Forelimb muscle (tissue), 1 donor: ENCODE measurements at regions not wholly inside any gene's neighbourhood (a gene's known extent, or its start where the extent isn't known, plus 50 kb on each side); places are given as distances from the start of the nearest gene placed in this dataset.
"Not testable (repeated sequence)": the region's sequence is repeated elsewhere in the genome, so short reads cannot be mapped to it uniquely, and the experiment has no call there.

Experiments
- DNase-seq: peaks from one replicate; pipeline ENCODE4 v3.0.0-alpha.2; 2013; ENCODE audit warnings: low read depth

DNA sequence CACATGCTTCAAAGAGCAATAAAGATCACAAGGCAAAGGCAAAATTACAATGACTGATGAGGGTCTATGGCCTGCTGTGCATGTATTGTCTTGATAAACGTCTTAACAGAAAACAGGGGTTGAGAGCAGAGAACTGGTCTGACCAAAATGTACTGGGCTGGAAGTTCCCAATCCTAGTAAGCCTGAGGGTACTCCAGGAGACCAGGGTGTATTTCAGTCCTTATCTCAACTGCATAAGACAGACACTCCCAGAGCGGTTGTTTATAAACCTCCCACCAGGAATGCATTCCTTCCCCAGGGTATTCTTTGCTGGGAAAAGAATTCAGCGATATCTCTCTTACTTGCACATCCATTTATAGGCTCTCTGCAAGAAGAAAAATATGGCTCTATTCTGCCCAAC lies 521.8 kb upstream of the GNPDA2 start:
- DNase-seq: not testable (repeated sequence)

DNA sequence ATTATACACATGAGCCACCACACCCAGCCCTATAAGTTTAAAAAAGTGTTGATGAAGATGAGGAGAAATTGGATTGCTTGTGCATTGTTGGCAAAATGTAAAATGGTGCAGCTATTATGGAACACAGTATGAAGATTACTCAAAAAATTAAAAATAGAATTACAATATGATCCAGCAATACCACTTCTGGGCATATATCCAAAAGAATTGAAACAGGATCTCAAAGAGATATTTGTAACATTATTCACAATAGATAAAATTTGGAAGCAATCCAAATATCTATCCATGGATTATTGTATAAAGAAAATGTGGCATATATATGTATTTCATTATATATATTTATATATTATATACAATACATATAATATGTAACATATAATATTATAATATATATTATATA lies 515.6 kb upstream of the GNPDA2 start:
- DNase-seq: no peak

DNA sequence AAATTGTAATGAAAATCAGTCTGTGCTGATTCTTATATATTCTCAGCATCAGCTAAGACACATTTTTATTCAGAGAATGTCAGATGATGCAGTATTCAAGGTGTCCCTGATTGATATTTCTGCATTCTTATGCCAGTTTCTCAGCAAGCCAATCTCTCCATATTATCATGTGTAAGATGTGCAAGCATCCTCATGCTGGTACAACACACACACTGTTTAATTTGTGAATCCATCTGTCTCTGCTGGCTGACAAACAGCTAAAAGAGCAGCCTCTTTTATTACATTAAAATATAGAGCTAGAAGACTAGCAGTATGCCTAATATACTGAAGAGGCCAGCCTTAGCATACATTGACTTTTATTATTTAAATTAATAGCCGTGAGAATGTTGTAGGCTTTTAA lies 502.9 kb upstream of the GNPDA2 start:
- DNase-seq: no peak

DNA sequence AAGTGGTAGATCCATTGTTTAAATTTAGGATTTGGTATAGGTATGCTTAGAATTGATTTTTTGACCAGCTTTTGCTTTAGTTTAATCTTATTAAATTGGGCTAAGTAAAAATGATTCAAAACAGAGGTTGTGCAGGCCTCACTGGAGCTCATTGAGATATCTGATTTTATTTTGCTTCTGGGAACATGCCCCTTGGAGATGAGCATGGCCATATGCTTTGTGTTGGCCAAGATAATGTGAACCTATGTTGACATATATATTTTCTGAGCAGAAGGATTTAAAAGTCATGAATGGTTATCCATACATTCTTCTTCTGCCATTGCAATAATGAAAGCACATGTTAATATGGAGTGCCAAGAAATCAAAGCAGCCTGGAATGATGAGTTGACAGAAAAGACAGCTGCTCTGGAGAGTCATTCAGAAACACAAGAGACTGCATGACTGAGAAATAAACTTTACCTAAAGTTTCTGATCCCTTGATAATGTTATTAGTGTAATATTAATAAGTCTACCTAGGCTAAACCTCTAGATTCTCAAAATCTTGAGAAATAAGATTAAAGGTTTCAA lies 489.7 kb upstream of the GNPDA2 start:
- DNase-seq: no peak

DNA sequence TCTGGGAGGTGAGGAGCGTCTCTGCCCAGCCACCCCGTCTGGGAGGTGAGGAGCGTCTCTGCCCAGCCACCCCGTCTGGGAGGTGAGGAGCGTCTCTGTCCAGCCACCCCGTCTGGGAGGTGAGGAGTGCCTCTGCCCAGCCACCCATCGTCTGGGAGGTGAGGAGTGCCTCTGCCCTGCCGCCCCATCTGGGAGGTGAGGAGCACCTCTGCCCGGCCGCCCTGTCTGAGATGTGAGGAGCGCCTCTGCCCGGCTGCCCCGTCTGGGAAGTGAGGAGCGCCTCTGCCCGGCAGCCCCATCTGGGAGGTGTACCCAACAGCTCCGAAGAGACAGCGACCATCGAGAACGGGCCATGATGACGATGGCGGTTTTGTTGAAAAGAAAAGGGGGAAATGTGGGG lies 482.1 kb upstream of the GNPDA2 start:
- not testable (repeated sequence) for DNase-seq

DNA sequence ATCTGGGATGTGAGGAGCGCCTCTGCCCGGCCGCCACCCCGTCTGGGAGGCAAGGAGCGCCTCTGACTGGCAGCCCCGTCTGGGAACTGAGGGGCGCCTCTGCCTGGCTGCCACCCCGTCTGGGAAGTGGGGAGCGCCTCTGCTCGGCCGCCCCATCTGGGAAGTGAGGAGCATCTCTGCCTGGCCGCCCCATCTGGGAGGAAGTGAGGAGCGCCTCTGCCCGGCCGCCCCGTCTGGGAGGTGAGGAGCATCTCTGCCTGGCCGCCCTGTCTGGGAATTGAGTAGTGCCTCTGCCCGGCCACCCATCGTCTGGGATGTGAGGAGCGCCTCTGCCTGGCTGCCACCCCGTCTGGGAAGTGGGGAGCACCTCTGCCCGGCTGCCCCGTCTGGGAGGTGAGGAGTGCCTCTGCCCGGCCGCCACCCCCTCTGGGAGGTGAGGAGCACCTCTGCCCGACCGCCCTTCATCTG lies 481.5 kb upstream of the GNPDA2 start:
- not testable (repeated sequence) for DNase-seq

DNA sequence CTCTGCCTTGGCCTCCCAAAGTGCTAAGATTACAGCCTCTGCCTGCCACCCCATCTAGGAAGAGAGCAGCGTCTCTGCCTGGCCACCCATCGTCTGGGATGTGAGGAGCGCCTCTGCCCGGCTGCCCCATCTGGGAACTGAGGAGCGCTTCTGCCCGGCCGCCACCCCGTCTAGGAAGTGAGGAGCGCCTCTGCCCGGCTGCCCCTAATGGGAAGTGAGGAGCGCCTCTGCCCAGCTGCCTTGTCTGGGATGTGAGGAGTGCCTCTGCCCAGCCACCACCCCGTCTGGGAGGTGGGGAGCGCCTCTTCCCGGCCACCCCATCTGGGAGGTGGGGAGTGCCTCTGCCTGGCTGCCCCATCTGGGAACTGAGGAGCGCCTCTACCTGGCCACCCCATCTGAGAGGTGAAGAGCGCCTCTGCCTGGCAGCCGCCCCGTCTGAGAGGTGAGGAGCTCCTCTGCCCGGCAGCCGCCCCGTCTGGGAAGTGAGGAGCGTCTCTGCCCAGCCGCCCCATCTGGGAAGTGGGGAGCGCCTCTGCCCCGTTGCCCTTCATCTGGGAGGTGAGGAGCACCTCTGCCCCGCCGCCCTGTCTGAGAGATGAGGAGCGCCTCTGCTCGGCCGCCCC lies 481.0 kb upstream of the GNPDA2 start:
- DNase-seq: not testable (repeated sequence)

DNA sequence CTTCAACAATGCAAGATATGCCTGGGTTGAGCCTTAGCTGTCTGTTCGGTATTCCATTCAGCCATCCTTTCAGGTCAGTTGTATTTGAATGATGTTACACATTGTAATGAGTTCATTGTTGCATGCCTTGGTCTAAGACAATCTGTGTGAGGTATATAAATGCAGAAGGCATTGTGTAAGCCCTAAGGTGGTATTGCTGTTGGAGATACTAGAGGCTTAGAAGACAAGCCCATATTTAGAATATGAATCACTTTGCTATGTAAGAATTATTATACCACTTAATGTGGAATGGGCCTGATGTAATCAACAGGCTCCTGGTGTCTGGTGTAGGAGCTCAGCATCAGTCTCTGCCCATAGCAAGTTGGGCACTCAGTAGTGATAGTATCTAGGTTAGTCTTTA lies 473.4 kb upstream of the GNPDA2 start:
- no peak for DNase-seq

DNA sequence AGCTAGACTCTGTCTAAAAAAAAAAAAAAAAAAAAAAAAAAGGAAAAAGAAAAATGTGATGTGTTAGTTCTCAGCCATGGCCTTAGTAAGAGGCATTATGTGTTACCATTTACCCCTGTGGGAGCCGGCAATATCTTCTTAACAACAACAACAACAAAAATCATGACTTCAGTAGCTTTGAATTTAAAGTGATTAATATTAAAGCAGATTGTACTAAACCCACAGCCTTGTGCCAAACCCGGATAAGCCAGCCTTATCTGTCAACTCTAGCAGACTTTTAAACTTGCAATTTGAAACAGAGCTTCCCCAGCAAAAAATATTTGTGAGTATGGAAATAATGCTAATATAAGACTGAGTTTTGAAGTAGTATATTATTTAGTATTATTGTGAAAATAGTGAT lies 462.1 kb upstream of the GNPDA2 start:
- no peak for DNase-seq

DNA sequence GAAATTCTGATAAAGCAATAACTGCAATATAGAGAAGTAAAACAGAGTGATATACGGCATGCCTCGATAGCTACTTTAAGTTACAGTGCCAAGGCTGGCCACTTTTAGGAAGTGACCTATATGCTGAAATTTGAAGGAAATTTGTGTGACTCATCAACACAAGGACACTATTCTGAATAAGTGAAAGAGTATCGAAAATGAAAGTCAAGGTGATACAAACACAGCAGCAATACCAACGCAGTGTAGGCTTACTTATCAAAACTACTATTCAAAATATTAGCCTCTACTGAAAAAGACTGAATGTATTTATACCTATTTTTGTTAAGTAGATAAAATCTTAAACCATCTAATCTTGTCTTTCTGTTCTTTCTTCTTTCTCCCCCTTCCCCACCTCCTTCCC lies 459.9 kb upstream of the GNPDA2 start:
- DNase-seq: no peak

DNA sequence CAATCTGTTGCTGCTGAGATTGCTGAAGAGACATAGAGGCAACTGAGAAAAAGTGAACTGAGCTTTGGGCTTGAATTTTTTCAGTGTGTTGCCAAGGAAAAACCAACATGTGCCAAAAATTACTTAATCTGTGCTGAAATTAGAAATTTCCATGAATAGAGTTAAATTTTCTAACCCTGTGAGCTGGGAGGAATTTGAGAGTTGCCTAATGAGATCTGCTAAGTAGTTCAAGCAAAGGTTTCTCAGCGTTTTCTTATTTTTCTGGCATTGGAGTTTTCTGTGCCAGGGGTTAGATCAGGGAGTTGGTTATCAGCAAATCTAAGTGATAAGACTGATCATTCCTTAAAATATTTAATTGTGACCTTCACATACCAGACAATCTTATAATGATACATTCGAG lies 457.5 kb upstream of the GNPDA2 start:
- DNase-seq: no peak

DNA sequence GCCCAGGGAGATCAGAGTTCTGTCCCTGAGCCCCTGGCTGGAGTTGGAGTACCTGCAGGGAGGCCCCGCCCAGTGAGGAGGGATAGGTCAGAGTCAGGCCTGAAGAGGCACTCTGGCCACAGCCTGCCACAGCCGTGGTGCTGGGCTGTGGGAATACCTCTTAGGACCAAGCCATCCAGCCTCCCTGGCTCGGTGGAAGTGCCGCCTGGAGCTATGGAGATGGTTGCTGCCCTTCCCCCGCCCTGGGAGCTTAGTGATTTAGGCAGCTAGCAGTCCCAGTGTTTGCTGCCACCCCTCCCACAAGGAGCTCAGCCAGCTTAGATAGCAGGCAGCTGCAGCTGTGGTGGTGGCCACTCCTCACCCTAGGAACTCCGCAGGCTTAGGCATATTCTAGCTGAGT lies 446.3 kb upstream of the GNPDA2 start:
- no peak for DNase-seq

DNA sequence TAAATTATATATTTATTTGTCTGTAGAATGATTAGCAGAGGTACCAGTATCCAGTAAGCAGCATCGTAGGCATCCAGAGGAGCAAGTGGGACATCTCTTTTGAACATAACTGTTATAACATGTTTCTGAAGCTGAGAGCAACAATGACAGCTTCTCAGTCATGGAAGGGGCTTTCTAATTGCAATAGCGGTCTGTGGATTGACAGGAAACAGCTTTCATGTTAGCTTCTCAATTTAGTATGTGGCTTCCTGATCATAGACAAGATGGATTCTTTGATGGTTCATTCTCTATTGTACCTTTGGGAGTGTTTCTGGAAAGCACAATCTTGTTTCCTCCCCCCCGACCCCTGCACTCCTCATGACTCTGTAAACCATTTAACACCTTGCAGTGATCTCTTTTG lies 434.6 kb upstream of the GNPDA2 start:
- no peak for DNase-seq

DNA sequence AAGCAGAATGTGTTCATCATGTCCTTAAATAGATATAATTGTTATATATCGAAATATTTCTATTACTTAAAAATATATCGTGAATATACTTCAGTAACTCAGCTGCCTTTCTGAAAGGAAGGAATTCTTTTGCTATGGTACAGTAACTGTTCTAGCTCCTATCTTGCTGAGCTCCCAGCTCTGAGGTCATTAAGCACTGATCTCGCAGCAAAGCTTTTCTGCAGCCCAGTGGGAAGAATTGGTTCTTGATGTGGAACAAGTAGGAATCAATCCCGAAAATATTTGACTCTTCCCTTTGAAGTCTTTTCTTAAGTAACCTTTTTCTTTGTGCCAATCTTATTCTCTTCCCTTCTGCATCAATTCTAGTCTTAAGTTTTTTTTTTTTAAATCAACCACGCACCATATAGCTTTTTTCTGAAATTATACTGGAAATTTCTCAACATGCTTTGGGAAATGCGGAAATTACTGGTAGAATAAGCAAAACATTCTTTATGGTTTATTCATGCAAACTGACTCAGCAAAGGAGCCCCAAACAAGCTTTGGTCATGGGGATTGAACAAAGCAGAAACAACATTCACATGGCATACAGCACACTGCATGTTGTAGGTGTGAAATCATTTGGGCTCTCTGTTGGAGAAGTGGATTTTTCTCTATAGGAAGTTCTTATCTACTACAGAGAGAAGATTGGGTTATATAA lies 428.9 kb upstream of the GNPDA2 start:
- DNase-seq: no peak

DNA sequence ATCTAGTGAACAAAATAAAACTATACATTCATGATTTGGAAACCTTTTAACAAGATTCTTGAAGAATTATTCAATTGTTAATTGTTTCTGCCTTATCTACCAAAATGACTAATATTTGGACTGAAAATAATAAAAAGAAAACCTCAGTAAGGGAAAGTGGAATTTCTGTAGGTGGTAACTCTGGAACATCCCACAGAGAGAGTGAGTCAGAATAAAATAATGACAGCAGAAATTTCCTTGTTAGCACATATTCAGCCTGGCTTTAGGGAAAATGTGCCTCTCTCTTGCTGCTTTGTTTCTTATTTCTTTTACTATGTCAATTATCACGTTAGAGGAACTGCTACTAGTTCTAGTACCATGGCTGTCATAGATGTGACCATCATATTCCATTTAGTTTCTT lies 421.5 kb upstream of the GNPDA2 start:
- DNase-seq: no peak

DNA sequence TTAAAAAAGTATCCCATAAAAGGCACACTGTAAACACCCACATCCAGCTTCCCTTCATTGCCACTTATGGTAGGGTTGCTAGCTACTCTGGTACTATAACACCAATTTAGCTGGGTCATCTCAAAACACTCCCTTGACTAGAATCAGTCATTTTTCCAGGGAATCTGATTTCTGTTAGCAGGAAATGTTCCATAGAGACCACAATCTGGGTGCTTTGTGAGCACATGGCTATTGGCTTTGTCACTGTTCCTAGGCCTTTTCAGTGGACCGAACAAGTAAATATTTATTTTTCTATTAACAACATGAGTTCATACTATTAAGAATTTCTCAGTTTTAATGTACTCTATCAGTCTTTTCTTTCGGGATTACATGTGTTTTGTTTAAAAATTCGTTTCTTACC lies 404.7 kb upstream of the GNPDA2 start:
- no peak for DNase-seq

DNA sequence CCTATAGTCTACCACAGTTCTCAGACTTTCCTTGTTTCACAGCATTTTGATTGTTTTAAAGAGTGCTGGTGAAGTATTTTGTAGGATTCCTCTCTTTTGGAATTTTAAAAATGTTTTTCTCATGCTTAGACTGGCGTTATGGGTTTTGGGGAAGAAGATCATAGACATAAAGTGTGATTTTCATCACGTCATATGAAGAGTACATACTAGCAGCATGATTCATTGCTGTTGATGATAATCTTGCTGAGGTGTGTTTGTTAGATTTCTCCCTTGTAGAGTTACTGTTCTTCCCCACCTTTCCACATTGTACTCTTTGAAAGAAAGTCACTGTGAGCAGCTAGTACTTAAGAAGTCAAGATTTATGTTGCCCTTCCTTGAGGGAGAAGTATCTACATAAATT lies 396.1 kb upstream of the GNPDA2 start:
- no peak for DNase-seq

DNA sequence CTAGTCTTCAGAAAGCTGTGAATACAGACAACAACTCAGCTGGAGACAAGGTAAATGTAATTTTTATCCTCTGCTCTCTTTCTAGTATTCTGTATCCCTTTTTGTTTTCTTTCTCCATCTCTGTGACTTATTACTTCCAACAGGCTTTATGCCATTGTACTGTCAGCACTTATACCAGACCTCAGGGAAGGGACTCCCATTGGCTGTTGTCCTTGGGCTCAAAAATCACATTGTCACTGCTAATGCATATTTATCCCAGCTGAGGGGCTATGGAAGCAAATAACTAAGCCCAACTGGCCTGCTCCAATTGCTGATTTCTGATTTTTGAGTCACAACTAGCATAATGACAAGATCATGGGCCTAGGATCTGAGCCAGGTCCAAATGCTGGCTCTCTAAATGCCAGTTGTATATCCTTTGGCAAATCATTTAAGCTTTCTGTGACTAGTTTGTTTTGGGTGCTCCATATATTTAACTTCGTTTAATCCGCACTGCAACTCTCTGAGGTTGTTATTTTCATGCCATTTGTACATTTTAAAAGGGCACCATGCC lies 395.1 kb upstream of the GNPDA2 start:
- no peak for DNase-seq

DNA sequence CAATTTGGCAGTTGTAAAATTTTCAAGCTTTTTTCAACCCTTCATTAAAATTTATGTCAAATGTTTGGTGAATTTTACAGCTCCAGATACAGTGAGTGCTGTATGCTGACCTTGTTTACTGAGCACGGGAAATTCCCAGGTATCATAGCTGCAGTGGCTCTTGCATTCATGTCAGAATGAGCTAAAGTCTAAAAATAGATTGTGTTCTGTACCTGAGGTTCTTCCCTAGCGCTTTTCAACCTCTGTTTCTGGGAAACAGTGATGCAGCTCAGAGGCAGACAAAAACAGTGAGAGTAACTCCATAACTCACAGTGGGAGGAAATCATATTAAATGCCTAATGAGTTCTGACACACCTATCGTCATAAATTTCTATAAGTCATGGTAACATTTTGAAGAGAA lies 393.8 kb upstream of the GNPDA2 start:
- no peak for DNase-seq

DNA sequence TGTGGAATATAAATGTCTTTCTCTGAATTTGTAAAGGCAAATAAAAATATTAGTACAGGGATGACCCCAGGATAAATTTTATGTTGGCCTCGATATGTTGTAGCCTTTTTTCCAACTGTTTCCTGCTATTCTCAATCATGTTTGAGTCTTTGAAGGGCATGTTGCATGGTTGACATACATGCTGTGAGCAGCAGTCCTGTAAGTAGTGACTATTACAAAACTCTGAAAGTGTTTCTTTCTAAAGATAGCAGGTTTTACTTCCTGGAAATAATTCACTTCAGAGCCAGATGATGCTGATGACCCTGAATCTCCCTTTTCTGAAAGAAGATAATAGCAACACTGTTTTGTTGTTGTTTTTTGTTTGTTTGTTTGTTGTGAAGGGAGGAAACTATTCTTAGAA lies 393.0 kb upstream of the GNPDA2 start:
- no peak for DNase-seq

DNA sequence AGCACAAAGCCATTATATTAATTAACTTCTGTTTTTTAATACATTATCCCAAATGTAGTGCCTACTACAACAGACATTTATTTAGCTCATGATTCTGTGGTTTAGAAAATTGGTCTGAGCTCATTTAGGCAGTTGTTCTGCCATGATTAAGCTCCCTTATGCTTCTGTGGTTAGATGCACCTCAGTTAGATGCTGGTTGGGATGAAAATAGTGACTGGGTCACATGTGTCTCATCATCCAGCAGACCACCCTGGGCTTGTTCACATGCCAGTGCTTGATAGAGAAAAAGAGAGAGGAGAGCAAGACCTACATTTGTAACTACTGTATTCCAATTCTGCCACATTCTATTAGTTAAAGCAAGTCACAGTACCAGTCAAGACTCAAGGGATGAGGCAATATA lies 376.4 kb upstream of the GNPDA2 start:
- DNase-seq: no peak

DNA sequence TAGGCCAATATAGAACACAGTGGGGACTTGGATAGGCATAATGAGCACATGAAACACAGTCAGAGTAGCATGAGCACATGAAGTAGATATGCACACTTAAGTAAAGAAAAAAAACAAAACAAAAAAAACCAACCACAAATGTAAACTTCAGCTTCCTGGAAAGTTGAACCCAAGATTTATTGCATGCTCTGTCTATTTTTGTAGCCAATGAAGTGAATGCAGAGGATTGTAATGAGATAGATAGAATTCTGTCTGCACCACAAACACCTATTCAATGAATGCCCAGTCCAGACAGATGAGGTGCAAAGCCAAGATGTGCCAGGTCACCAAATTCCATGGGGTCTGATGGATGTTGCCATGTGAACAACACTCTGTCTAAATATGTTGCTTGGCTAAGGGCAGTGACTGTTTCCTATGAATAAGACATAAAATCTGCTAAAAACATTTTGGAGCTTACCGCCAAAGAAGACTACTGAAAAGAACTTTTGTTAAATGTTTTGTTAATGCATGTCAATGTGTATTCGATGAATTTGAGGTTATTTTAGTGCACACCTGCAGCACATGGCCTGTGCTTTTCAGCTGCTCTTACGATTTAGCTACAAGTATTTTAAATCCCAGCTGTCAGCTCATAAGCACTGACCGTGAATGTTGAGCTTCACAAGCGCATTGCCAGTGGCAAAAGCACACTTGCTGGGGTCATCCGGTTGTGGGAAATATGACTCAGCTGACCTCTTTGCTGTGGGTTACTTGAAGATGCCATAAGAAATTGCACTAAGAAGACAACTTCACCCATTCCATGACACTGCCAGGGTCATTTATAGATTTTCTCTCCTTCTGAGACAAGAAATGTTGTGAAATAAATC lies 374.8 kb upstream of the GNPDA2 start:
- DNase-seq: no peak
